Body of pancreas (tissue), 4 donors: ENCODE measurements at regions not wholly inside any gene's neighbourhood (a gene's known extent, or its start where the extent isn't known, plus 50 kb on each side); places are given as distances from the start of the nearest gene placed in this dataset.
A peak's percentile ranks its signal among the peaks of the same experiment; 100 is the strongest.

Source experiments
- ATAC-seq: fragments of 150-250 bp; one replicate; pipeline ENCODE4 v1.9.1; 2016
- DNase-seq, 4 donors: peaks; one replicate each; pipeline ENCODE4 v3.0.0-alpha.2; 2019
- H3K27ac ChIP-seq, 4 donors: fragments of 200-600 bp; sonication (generic); 1 replicate in 3 of 4; 2 replicates in 1 of 4; pipeline versions ENCODE4 v1.5.1 to v1.6.1; 2016 to 2019; ENCODE audit warnings: mild to moderate bottlenecking in 1 of 4, mixed read lengths in 1 of 4, moderate library complexity in 1 of 4
- H3K27me3 ChIP-seq, 2 donors: fragments of 200-600 bp; sonication (generic); one replicate each; pipeline ENCODE4 v1.6.0; 2016; ENCODE audit warnings: mild to moderate bottlenecking in 1 of 2
- H3K36me3 ChIP-seq, 2 donors: fragments of 200-600 bp; sonication (generic); replicated peaks in 1 of 2; 2 replicates each; pipeline ENCODE4 v1.5.1; 2016; ENCODE audit warnings: low read depth in 2 of 2; ENCODE audit not compliant: insufficient read depth in 1 of 2
- H3K4me1 ChIP-seq: fragments of 200-600 bp; sonication (generic); one replicate; pipeline ENCODE4 v1.6.0; 2016
- H3K4me3 ChIP-seq, 2 donors: fragments of 200-600 bp; sonication (generic); 1 replicate in 1 of 2; 2 replicates in 1 of 2; pipeline ENCODE4 v1.5.1; 2016 to 2019
- H3K9me3 ChIP-seq, 3 donors: fragments of 200-600 bp; sonication (generic); 1 replicate in 2 of 3; 2 replicates in 1 of 3; pipeline ENCODE4 v1.5.1; 2016
- CTCF ChIP-seq, 7 experiments: fragments of 450-650 bp in 4 of 7; fragments of 200-600 bp in 3 of 7; sonication (generic) in 3 of 7; IDR thresholded peaks; one replicate each; pipeline ENCODE4 v1.5.1; 2016 to 2019; ENCODE audit warnings: antibody characterized with exemption in 7 of 7
- POLR2A ChIP-seq, 3 donors: fragments of 450-650 bp; IDR thresholded peaks; one replicate each; pipeline ENCODE4 v1.6.1; 2016; ENCODE audit warnings: antibody characterized with exemption in 3 of 3, mild to moderate bottlenecking in 2 of 3
- WGBS, 2 donors: methylation state at CpG; one replicate each; pipeline ENCODE4 v1.1.5; 2017; 5-methylcytosine and 5-hydroxymethylcytosine counted together
- intact Hi-C: fragments of 100-400 bp; cut with DNase I; formaldehyde crosslinking; loops from one replicate; pipeline ENCODE4 v1.15.1; 2023

DNA sequence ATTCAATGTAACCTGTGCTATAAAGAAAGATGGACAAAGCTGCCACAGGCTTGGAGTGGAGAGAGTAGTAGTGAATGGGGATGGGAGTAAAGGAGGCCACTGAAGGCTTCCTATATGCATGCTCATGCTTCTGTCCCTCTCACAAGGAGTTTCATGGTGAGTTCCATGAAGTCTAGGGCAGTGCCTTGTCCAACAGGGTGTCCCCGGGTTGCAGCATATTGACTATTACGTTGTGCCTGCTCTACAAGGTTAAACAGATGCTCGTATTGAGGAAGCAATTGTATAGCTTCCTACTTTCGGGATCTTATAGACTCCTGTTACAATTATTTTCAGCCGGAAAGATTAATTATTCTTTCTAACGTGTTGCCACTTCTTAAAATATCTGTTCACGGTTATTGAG lies 129.1 kb upstream of the PIK3R1 start:
- intact Hi-C loops = no loop called here

GRCh38 chr5:68084396-68084795 lies 131.2 kb upstream of the PIK3R1 start:
- Histone ChIP-seq H3K4me1 (peaks cover 6% of the 10 kb centered on the region), H3K27ac (no peak overlapping the region), H3K27me3 (no peaks in the 10 kb centered on the region), H3K36me3 (no peaks in the 10 kb centered on the region), H3K4me3 (no peak overlapping the region), H3K9me3 (no peaks in the 10 kb centered on the region)
- no peak for TF ChIP-seq POLR2A (IDR thresholded peaks at IDR 0.05)
- no peak for TF ChIP-seq CTCF (IDR thresholded peaks at IDR 0.05)
- intact Hi-C loops = no loop called here
- ATAC-seq = no peak
- no peak for DNase-seq

More for the DNA sequence above, 129.1 kb upstream of the PIK3R1 start:
- DNase-seq (peak in 1 of 4 donors; percentile 13), ATAC-seq (no peak)
- no peak overlapping the region for H3K4me3 ChIP-seq
- H3K27me3 ChIP-seq = no peaks in the 10 kb centered on the region
- no peak for TF ChIP-seq CTCF (IDR thresholded peaks at IDR 0.05)
- no peak for TF ChIP-seq POLR2A (IDR thresholded peaks at IDR 0.05)
- H3K4me1 ChIP-seq = peaks cover 6% of the 10 kb centered on the region
- H3K36me3 ChIP-seq = no peaks in the 10 kb centered on the region
- H3K27ac ChIP-seq = no peak overlapping the region
- WGBS, 2 donors = 78 to 82% methylated on average over 7 of the region's 7 CpGs
- no peaks in the 10 kb centered on the region for H3K9me3 ChIP-seq

DNA sequence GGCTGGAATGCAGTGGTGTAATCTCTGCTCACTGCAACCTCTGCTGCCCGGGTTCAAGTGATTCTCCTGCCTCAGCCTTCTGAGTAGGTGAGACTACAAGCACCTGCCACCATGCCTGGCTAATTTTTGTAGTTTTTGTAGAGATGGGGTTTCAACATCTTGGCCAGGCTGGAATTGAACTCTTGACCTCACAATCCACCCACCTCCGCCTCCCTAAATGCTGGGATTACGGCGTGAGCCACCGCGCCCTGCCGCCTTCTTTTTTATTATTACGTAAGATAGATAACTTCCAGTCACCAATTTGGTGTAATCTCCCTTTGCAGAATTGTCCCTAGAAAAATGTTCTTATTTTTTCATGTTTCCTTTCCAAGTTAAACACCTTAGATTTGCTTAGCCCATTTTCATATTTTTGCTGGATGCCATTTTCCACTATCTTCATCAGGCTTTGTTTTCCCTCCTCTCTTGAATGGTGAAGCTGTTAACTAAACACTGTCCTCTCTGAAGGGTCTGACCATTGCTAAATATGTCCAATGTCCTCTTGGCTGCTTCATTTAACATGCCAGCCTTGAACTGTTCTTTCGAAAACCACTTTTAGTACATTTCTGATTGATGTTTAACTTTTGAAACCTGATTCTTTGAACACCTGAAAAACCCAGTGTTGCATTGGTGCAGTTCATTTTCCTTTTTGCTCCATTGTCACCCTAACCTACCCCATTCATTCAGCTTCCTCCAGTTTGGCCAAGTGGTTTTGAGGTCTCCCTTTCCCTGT lies 135.1 kb upstream of the PIK3R1 start:
- no peak overlapping the region for H3K27ac ChIP-seq
- DNase-seq = no peak
- ATAC-seq = no peak
- TF ChIP-seq CTCF (IDR thresholded peaks at IDR 0.05) (no peak), POLR2A (IDR thresholded peaks at IDR 0.05) (no peak)
- no peaks in the 10 kb centered on the region for H3K36me3 ChIP-seq
- no peaks in the 10 kb centered on the region for H3K9me3 ChIP-seq
- no peaks in the 10 kb centered on the region for H3K4me1 ChIP-seq
- no peaks in the 10 kb centered on the region for H3K27me3 ChIP-seq
- intact Hi-C loops = no loop called here
- WGBS, 2 donors = 83 to 86% methylated on average over 9 of the region's 9 CpGs
- H3K4me3 ChIP-seq = no peak overlapping the region

- no peak overlapping the region for H3K4me3 ChIP-seq
- no peaks in the 10 kb centered on the region for H3K4me1 ChIP-seq
- intact Hi-C loops = no loop called here
- WGBS, 2 donors = 82 to 91% methylated on average over 6 of the region's 6 CpGs
- H3K36me3 ChIP-seq = no peaks in the 10 kb centered on the region
- DNase-seq (no peak), ATAC-seq (no peak)
- no peak for TF ChIP-seq CTCF (IDR thresholded peaks at IDR 0.05)
- no peak for TF ChIP-seq POLR2A (IDR thresholded peaks at IDR 0.05)
- no peak overlapping the region for H3K27ac ChIP-seq
- no peaks in the 10 kb centered on the region for H3K27me3 ChIP-seq
- no peaks in the 10 kb centered on the region for H3K9me3 ChIP-seq
Observed at GRCh38 chr5:68077349-68077894, 138.1 kb upstream of the PIK3R1 start.

DNA sequence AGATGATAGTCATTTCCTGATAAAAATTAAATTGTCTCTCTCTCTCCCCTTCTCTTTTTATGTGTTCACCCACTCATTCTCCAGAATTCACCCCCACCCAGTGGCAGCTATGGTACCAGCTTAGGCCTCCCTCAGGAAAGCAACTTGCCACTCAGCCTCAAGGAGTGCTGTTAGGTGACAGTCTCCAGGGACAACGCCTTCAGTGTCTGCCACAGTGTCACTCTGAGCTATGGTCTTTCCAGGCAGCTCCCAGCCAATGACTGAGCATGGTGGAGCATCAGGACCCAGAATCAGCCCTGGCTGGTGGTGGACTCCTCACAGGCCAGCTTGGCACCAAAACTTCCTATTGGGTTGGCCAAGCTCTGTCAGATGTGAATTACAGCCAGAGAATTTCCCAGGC lies 140.9 kb upstream of the PIK3R1 start:
- intact Hi-C loops = no loop called here
- no peak overlapping the region for H3K27ac ChIP-seq
- no peaks in the 10 kb centered on the region for H3K27me3 ChIP-seq
- H3K36me3 ChIP-seq = no peaks in the 10 kb centered on the region
- 82 to 86% methylated on average over 1 of the region's 1 CpG for WGBS, 2 donors
- no peaks in the 10 kb centered on the region for H3K9me3 ChIP-seq
- DNase-seq = no peak
- no peak for TF ChIP-seq CTCF (IDR thresholded peaks at IDR 0.05)
- no peak for TF ChIP-seq POLR2A (IDR thresholded peaks at IDR 0.05)
- no peaks in the 10 kb centered on the region for H3K4me1 ChIP-seq
- no peak for ATAC-seq
- no peak overlapping the region for H3K4me3 ChIP-seq
